GM23248 (cell line): ENCODE measurements at regions not wholly inside any gene's neighbourhood (a gene's known extent, or its start where the extent isn't known, plus 50 kb on each side); places are given as distances from the start of the nearest gene placed in this dataset.

ENCODE experiments used
- DNase-seq: peaks from one replicate; pipeline ENCODE4 v3.0.0-alpha.2; 2015
- H2AFZ ChIP-seq: fragments of 200-600 bp; sonication (generic); 2 replicates; pipeline ENCODE4 v1.6.1; 2016; ENCODE audit warnings: antibody characterized with exemption
- H3F3A ChIP-seq: fragments of 200-600 bp; sonication (generic); 2 replicates; pipeline ENCODE4 v1.6.1; 2016; ENCODE audit warnings: mild to moderate bottlenecking, antibody characterized with exemption, mixed run types; ENCODE audit not compliant: insufficient read depth
- H3K27ac ChIP-seq: fragments of 200-600 bp; sonication (generic); 2 replicates; pipeline ENCODE4 v1.5.1; 2016; ENCODE audit warnings: mild to moderate bottlenecking
- H3K27me3 ChIP-seq: fragments of 200-600 bp; sonication (generic); replicated peaks from 2 replicates; pipeline ENCODE4 v1.6.1; 2016; ENCODE audit warnings: mild to moderate bottlenecking; ENCODE audit not compliant: insufficient read depth
- H3K36me3 ChIP-seq: fragments of 200-600 bp; sonication (generic); 2 replicates; pipeline ENCODE4 v1.6.1; 2016; ENCODE audit warnings: low read depth, mild to moderate bottlenecking
- H3K4me1 ChIP-seq: fragments of 200-600 bp; sonication (generic); 2 replicates; pipeline ENCODE4 v1.6.1; 2016; ENCODE audit warnings: mild to moderate bottlenecking; ENCODE audit not compliant: insufficient read depth
- H3K4me2 ChIP-seq: fragments of 200-600 bp; sonication (generic); one replicate; pipeline ENCODE4 v1.6.1; 2016; ENCODE audit warnings: mild to moderate bottlenecking; ENCODE audit not compliant: unreplicated experiment
- H3K4me3 ChIP-seq: fragments of 200-600 bp; sonication (generic); 2 replicates; pipeline ENCODE4 v1.5.1; 2016; ENCODE audit warnings: mild to moderate bottlenecking
- H3K79me2 ChIP-seq: fragments of 200-600 bp; sonication (generic); 2 replicates; pipeline ENCODE4 v1.6.1; 2016; ENCODE audit warnings: mild to moderate bottlenecking; ENCODE audit not compliant: insufficient read depth
- H3K9ac ChIP-seq: fragments of 200-600 bp; sonication (generic); 2 replicates; pipeline ENCODE4 v1.6.1; 2016; ENCODE audit warnings: mild to moderate bottlenecking
- H3K9me2 ChIP-seq: fragments of 200-600 bp; sonication (generic); 2 replicates; pipeline ENCODE4 v1.6.1; 2016; ENCODE audit warnings: mixed run types, mild to moderate bottlenecking, moderate library complexity; ENCODE audit not compliant: insufficient read depth
- H3K9me3 ChIP-seq: fragments of 200-600 bp; sonication (generic); one replicate; pipeline ENCODE4 v1.6.1; 2017; ENCODE audit warnings: low read depth
- H4K20me1 ChIP-seq: fragments of 200-600 bp; sonication (generic); 2 replicates; pipeline ENCODE4 v1.6.0; 2016; ENCODE audit not compliant: insufficient read depth
- EZH2 ChIP-seq: fragments of 200-600 bp; sonication (generic); IDR thresholded peaks from 2 replicates; pipeline ENCODE4 v1.6.1; 2018; ENCODE audit warnings: antibody characterized with exemption, mild to moderate bottlenecking; ENCODE audit not compliant: insufficient read depth, poor library complexity, severe bottlenecking
- EZH2phosphoT487 ChIP-seq: fragments of 200-600 bp; sonication (generic); IDR thresholded peaks from 2 replicates; pipeline ENCODE4 v1.6.1; 2018; ENCODE audit warnings: antibody characterized with exemption, moderate library complexity, mild to moderate bottlenecking, low read depth; ENCODE audit not compliant: insufficient read depth
- WGBS, 2 experiments: methylation state at CpG; one replicate each; pipeline ENCODE4 v1.1.6; 2015 to 2017; ENCODE audit warnings: low lambda C conversion rate in 2 of 2, low coverage in 1 of 2; ENCODE audit errors: missing lambda C conversion rate in 2 of 2; 5-methylcytosine and 5-hydroxymethylcytosine counted together
- in situ Hi-C: fragments of 300-500 bp; cut with MboI; formaldehyde crosslinking; loops from 2 replicates; pipeline ENCODE4 v1.15.0; 2020

- 36 to 37% methylated on average over 1 of the region's 1 CpG for WGBS, 2 experiments
- Histone ChIP-seq H3K27ac (no peak overlapping the region), H3K9me3 (peaks cover 4% of the 10 kb centered on the region), H3K36me3 (no peaks in the 10 kb centered on the region), H3F3A (no peaks in the 10 kb centered on the region), H3K79me2 (no peaks in the 10 kb centered on the region), H4K20me1 (no peaks in the 10 kb centered on the region), H3K9me2 (no peaks in the 10 kb centered on the region), H3K4me2 (no peak overlapping the region), H2AFZ (no peak overlapping the region), H3K9ac (no peak overlapping the region), H3K4me3 (no peak overlapping the region), H3K27me3 (no peaks in the 10 kb centered on the region), H3K4me1 (no peaks in the 10 kb centered on the region)
- DNase-seq: no peak
- TF ChIP-seq EZH2phosphoT487 (no peak), EZH2 (no peak)
- in situ Hi-C loops: no loop called here
Observed at GRCh38 chr1:193831465-193831864, 645.1 kb upstream of the B3GALT2 start.

- Histone ChIP-seq H2AFZ (no peak overlapping the region), H3K9me2 (no peaks in the 10 kb centered on the region), H3K4me2 (no peak overlapping the region), H3K27me3 (no peaks in the 10 kb centered on the region), H4K20me1 (no peaks in the 10 kb centered on the region), H3K79me2 (no peaks in the 10 kb centered on the region), H3K4me3 (no peak overlapping the region), H3K36me3 (no peaks in the 10 kb centered on the region), H3K9me3 (peaks cover 4% of the 10 kb centered on the region), H3K27ac (no peak overlapping the region), H3F3A (no peaks in the 10 kb centered on the region), H3K9ac (no peak overlapping the region), H3K4me1 (no peaks in the 10 kb centered on the region)
- TF ChIP-seq EZH2 (no peak), EZH2phosphoT487 (no peak)
- no peak for DNase-seq
- in situ Hi-C loops: no loop called here
- 55 to 56% methylated on average over 1 of the region's 1 CpG for WGBS, 2 experiments
Observed at GRCh38 chr1:193827516-193827915, 641.1 kb upstream of the B3GALT2 start.

- TF ChIP-seq EZH2phosphoT487: no peak
- no peak for TF ChIP-seq EZH2
- Histone ChIP-seq H3K4me3 (no peak overlapping the region), H3K36me3 (no peaks in the 10 kb centered on the region), H3K9me2 (no peaks in the 10 kb centered on the region), H3K9ac (no peak overlapping the region), H3F3A (no peaks in the 10 kb centered on the region), H3K4me2 (no peak overlapping the region), H3K27me3 (no peaks in the 10 kb centered on the region), H3K79me2 (no peaks in the 10 kb centered on the region), H3K9me3 (no peaks in the 10 kb centered on the region), H2AFZ (no peak overlapping the region), H4K20me1 (no peaks in the 10 kb centered on the region), H3K4me1 (no peaks in the 10 kb centered on the region), H3K27ac (no peak overlapping the region)
- in situ Hi-C loops: no loop called here
- no peak for DNase-seq
Observed at GRCh38 chr1:193819376-193819775, 633.0 kb upstream of the B3GALT2 start.

- no peaks in the 10 kb centered on the region for H3K4me1 ChIP-seq
- WGBS, 2 experiments: 18 to 19% methylated on average over 2 of the region's 2 CpGs
- in situ Hi-C loops: no loop called here
- H3K4me2 ChIP-seq: no peak overlapping the region
- no peaks in the 10 kb centered on the region for H3K9me2 ChIP-seq
- H2AFZ ChIP-seq: no peak overlapping the region
- no peaks in the 10 kb centered on the region for H3K79me2 ChIP-seq
- H3K27me3 ChIP-seq: no peaks in the 10 kb centered on the region
- no peak overlapping the region for H3K4me3 ChIP-seq
- H3K27ac ChIP-seq: no peak overlapping the region
- no peak overlapping the region for H3K9ac ChIP-seq
- no peaks in the 10 kb centered on the region for H3K36me3 ChIP-seq
- no peaks in the 10 kb centered on the region for H4K20me1 ChIP-seq
- no peak for TF ChIP-seq EZH2phosphoT487
- no peak for TF ChIP-seq EZH2
- DNase-seq: no peak
- H3F3A ChIP-seq: no peaks in the 10 kb centered on the region
- no peaks in the 10 kb centered on the region for H3K9me3 ChIP-seq
Observed at GRCh38 chr1:193807208-193807607, 620.8 kb upstream of the B3GALT2 start.
